Left lung (tissue), 4 donors: ENCODE measurements at regions not wholly inside any gene's neighbourhood (a gene's known extent, or its start where the extent isn't known, plus 50 kb on each side); places are given as distances from the start of the nearest gene placed in this dataset.
"Not testable (repeated sequence)": the region's sequence is repeated elsewhere in the genome, so short reads cannot be mapped to it uniquely, and the experiment has no call there.

Experiments used
- ATAC-seq: fragments of 200-7000 bp; cut with Tn5 transposase; one replicate; pipeline ENCODE4 v1.9.1; 2020; ENCODE audit warnings: moderate library complexity
- DNase-seq, 4 donors: peaks; one replicate each; pipeline ENCODE4 v3.0.0-alpha.2; 2013 to 2020
- H3K27ac ChIP-seq, 2 donors: fragments of 200-600 bp; sonication (generic) in 1 of 2; one replicate each; pipeline versions ENCODE4 v1.5.0 to v1.8.0; 2020 to 2021
- H3K27me3 ChIP-seq, 2 donors: fragments of 200-600 bp; sonication (generic) in 1 of 2; one replicate each; pipeline versions ENCODE4 v1.5.0 to v1.8.0; 2020 to 2021
- H3K36me3 ChIP-seq, 2 donors: fragments of 200-600 bp; sonication (generic) in 1 of 2; one replicate each; pipeline versions ENCODE4 v1.5.0 to v1.8.0; 2020 to 2021
- H3K4me1 ChIP-seq, 2 donors: fragments of 200-600 bp; one replicate each; pipeline ENCODE4 v1.8.0; 2021
- H3K4me3 ChIP-seq, 2 donors: fragments of 200-600 bp; sonication (generic) in 1 of 2; one replicate each; pipeline versions ENCODE4 v1.5.0 to v1.8.0; 2020 to 2021; ENCODE audit warnings: mild to moderate bottlenecking in 1 of 2
- H3K9me3 ChIP-seq, 2 donors: fragments of 200-600 bp; sonication (generic) in 1 of 2; one replicate each; pipeline versions ENCODE4 v1.5.0 to v1.8.0; 2020 to 2021
- CTCF ChIP-seq, 2 donors: fragments of 200-600 bp; sonication (generic) in 1 of 2; IDR thresholded peaks; one replicate each; pipeline versions ENCODE4 v1.5.0 to v1.8.0; 2021; ENCODE audit warnings: antibody characterized with exemption in 2 of 2
- intact Hi-C, 2 donors: fragments of 100-400 bp; cut with DNase I; formaldehyde crosslinking; loops; one replicate each; pipeline versions ENCODE4 v1.11.2 to v1.14.2; 2022
- donor health status: DM: no; HTN: yes; CAD: no.
- donor health status: DM: no; HTN: no; CAD: no.

DNA sequence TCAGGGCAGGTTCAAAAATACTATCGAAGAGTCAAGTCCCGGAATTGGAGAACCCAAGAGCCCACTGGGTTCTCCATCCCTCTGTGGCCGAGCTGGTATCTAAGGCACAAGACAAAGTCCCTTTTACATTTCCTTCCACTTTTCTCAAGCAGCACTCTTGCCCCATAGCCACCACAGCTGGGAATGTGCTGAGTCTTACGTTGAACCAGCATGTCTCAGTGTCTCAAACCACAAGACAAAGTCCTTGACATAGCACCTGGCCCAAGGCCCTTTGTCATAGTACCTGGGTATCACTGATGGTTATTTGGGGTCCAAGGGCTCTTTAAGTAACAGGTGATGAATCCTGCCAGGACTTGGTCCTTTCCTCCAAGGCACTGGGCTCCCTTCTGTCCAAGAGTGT, 210.2 kb upstream of the IRS4 start:
- TF ChIP-seq CTCF (IDR thresholded peaks at IDR 0.05), result no peak
- no peaks in the 10 kb centered on the region for H3K36me3 ChIP-seq
- no peak overlapping the region for H3K4me3 ChIP-seq
- H3K9me3 ChIP-seq, result no peaks in the 10 kb centered on the region
- H3K4me1 ChIP-seq, result no peaks in the 10 kb centered on the region
- DNase-seq (no peak), ATAC-seq (no peak)
- H3K27me3 ChIP-seq, result no peaks in the 10 kb centered on the region
- intact Hi-C loops, result no loop called here
- no peak overlapping the region for H3K27ac ChIP-seq

GRCh38 chrX:108945883-108946523, 209.6 kb upstream of the IRS4 start:
- Histone ChIP-seq H3K4me1 (no peaks in the 10 kb centered on the region), H3K9me3 (no peaks in the 10 kb centered on the region), H3K27ac (no peak overlapping the region), H3K27me3 (no peaks in the 10 kb centered on the region), H3K4me3 (no peak overlapping the region), H3K36me3 (no peaks in the 10 kb centered on the region)
- DNase-seq, result no peak
- intact Hi-C loops, result no loop called here
- ATAC-seq, result no peak
- no peak for TF ChIP-seq CTCF (IDR thresholded peaks at IDR 0.05)

GRCh38 chrX:108914791-108915190, 178.4 kb upstream of the IRS4 start:
- no peak for ATAC-seq
- TF ChIP-seq CTCF (IDR thresholded peaks at IDR 0.05), result no peak

DNA sequence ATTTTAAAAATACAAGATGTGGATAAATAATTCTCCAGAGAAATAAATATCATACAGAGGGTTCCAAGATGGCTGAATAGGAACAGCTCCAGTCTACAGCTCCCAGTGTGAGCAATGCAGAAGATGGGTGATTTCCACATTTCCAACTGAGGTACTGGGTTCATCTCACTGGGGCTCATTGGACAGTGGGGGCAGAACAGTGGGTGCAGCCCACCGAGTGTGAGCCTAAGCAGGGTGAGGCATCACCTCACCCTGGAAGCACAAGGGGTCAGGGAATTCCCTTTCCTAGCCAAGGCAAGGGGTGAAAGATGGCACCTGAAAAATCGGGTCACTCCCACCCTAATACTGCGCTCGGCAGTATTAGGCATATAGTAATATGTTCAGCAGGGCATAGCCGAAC, 167.5 kb upstream of the IRS4 start:
- H3K4me3 ChIP-seq, H3K36me3 ChIP-seq, DNase-seq, H3K4me1 ChIP-seq, intact Hi-C loops, H3K27me3 ChIP-seq, ATAC-seq, H3K27ac ChIP-seq, H3K9me3 ChIP-seq: not testable (repeated sequence)

More at GRCh38 chrX:108914791-108915190, 178.4 kb upstream of the IRS4 start:
- Histone ChIP-seq H3K36me3 (no peaks in the 10 kb centered on the region), H3K9me3 (peaks cover 0 to 2% of the 10 kb centered on the region in 2 donors), H3K27ac (no peak overlapping the region), H3K4me1 (no peaks in the 10 kb centered on the region), H3K27me3 (no peaks in the 10 kb centered on the region), H3K4me3 (no peak overlapping the region)
- DNase-seq, result no peak
- intact Hi-C loops, result no loop called here

DNA sequence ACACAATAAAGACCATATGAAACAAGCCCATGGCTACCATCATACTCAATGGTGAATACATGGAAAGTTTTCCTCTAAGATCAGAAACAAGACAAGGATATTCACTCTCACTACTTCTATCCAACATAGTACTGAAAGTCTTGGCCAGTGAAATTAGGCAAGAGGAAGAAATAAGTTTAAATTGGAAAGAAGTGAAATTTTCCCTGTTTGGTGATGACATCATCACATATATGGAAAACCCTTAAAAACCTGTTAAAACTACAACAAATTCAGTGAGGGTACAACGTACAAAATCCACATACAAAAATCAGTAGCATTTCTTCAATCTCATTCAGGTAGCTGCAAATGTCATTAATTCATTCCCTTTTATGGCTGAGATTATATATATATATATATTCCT, 164.0 kb upstream of the IRS4 start:
- no peak overlapping the region for H3K27ac ChIP-seq
- H3K27me3 ChIP-seq, result no peaks in the 10 kb centered on the region
- no peak for TF ChIP-seq CTCF (IDR thresholded peaks at IDR 0.05)
- no peaks in the 10 kb centered on the region for H3K36me3 ChIP-seq
- DNase-seq, result no peak
- H3K4me3 ChIP-seq, result no peak overlapping the region
- H3K4me1 ChIP-seq, result no peaks in the 10 kb centered on the region
- intact Hi-C loops, result no loop called here
- no peak for ATAC-seq
- peaks cover 0 to 10% of the 10 kb centered on the region in 2 donors for H3K9me3 ChIP-seq

- H3K4me3 ChIP-seq, H3K36me3 ChIP-seq, ATAC-seq, H3K27me3 ChIP-seq, DNase-seq, H3K9me3 ChIP-seq, H3K27ac ChIP-seq, intact Hi-C loops, H3K4me1 ChIP-seq: not testable (repeated sequence)
Observed at GRCh38 chrX:108896349-108896748, 160.0 kb upstream of the IRS4 start.
